ENCODE measurements at regions not wholly inside any gene's neighbourhood (a gene's known extent, or its start where the extent isn't known, plus 50 kb on each side); places are given as distances from the start of the nearest gene placed in this dataset.

DNA sequence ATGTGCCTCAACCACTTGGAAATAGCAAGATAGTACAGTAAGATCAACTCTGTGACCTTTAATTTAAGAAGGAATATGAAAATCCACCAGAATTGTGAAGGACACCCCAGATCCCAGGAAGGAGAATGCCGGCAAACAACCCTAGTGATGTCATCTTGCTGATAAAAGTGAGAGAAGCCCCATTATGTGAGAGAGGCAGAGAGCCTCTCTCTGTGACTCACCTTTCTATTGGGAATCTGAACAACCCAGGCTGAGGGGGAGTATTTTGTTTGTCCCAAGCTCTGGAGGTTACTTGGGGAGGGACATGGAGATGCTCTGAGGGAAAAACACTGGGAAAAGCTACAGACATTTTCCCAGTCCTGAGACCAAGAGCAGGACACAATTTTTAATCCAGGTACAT lies 188.3 kb upstream of the FERMT1 start:
- Histone ChIP-seq H3K4me1 (no peaks in the 10 kb centered on the region), H3K27me3 (replicated peaks; ENCODE audit: control insufficient read depth, insufficient read depth, low read length) (no peaks in the 10 kb centered on the region), H3K4me3 (ENCODE audit: low read depth, low read length) (no peak overlapping the region), H3K9me3 (peaks cover 10% of the 10 kb centered on the region), H3K36me3 (ENCODE audit: control insufficient read depth, insufficient read depth, low read length) (no peaks in the 10 kb centered on the region)
- Mint-ChIP-seq H3K36me3 (ENCODE audit: insufficient read depth, unreplicated experiment) (no peaks in the 10 kb centered on the region), H3K4me3 (ENCODE audit: unreplicated experiment) (no peak overlapping the region), H3K9me3 (ENCODE audit: unreplicated experiment) (no peaks in the 10 kb centered on the region), H3K27ac (ENCODE audit: unreplicated experiment) (no peak overlapping the region), H3K27me3 (ENCODE audit: insufficient read depth, unreplicated experiment) (peaks cover 12% of the 10 kb centered on the region), H3K4me1 (ENCODE audit: low read depth, unreplicated experiment) (no peaks in the 10 kb centered on the region)
- no TSS peak for BruUV-seq (replicated peaks)
- DNase-seq = no peak
- intact Hi-C loops (cut with micrococcal nuclease; ENCODE audit: unreplicated experiment) = no loop called here
- ChIA-PET POLR2A (no interaction called here), CTCF (no interaction called here)
- TF ChIP-seq, protein P1, sequence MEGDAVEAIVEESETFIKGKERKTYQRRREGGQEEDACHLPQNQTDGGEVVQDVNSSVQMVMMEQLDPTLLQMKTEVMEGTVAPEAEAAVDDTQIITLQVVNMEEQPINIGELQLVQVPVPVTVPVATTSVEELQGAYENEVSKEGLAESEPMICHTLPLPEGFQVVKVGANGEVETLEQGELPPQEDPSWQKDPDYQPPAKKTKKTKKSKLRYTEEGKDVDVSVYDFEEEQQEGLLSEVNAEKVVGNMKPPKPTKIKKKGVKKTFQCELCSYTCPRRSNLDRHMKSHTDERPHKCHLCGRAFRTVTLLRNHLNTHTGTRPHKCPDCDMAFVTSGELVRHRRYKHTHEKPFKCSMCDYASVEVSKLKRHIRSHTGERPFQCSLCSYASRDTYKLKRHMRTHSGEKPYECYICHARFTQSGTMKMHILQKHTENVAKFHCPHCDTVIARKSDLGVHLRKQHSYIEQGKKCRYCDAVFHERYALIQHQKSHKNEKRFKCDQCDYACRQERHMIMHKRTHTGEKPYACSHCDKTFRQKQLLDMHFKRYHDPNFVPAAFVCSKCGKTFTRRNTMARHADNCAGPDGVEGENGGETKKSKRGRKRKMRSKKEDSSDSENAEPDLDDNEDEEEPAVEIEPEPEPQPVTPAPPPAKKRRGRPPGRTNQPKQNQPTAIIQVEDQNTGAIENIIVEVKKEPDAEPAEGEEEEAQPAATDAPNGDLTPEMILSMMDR (IDR thresholded peaks at IDR 0.05; ENCODE audit: insufficient read depth in 1 of 2, low read depth in 1 of 2, low read length in 1 of 2, severe bottlenecking in 1 of 2, unreplicated experiment in 1 of 2) = no peak

DNA sequence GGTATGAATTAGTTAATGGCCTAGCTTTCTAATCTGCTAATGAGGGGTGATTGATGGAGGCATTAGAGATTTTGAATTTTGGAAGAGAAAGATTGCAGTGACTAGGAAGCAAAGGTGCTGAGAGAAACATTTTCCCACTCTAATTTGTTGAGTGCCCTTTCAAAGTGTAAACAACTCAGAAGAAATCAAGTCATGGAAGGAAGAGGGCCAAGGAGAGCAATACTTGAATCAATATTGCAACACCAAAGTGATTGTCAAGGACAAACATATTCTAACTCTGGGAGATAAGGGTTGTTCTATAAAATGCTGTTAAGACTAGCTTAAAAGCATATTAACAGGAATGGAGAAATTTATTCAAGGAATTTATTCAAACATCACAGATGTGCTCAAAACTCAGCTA lies 182.7 kb upstream of the FERMT1 start:
- Mint-ChIP-seq H3K9me3 (ENCODE audit: unreplicated experiment) (no peaks in the 10 kb centered on the region), H3K27me3 (ENCODE audit: insufficient read depth, unreplicated experiment) (peaks cover 9% of the 10 kb centered on the region), H3K27ac (ENCODE audit: unreplicated experiment) (no peak overlapping the region), H3K36me3 (ENCODE audit: insufficient read depth, unreplicated experiment) (no peaks in the 10 kb centered on the region), H3K4me3 (ENCODE audit: unreplicated experiment) (no peak overlapping the region), H3K4me1 (ENCODE audit: low read depth, unreplicated experiment) (no peaks in the 10 kb centered on the region)
- ChIA-PET CTCF (no interaction called here), POLR2A (no interaction called here)
- Histone ChIP-seq H3K36me3 (ENCODE audit: control insufficient read depth, insufficient read depth, low read length) (no peaks in the 10 kb centered on the region), H3K4me3 (ENCODE audit: low read depth, low read length) (no peak overlapping the region), H3K4me1 (no peaks in the 10 kb centered on the region), H3K27me3 (replicated peaks; ENCODE audit: control insufficient read depth, insufficient read depth, low read length) (no peaks in the 10 kb centered on the region), H3K9me3 (no peaks in the 10 kb centered on the region)
- no TSS peak for BruUV-seq (replicated peaks)
- TF ChIP-seq, protein P1 (IDR thresholded peaks at IDR 0.05; ENCODE audit: insufficient read depth in 1 of 2, low read depth in 1 of 2, low read length in 1 of 2, severe bottlenecking in 1 of 2, unreplicated experiment in 1 of 2) = no peak
- intact Hi-C loops (cut with micrococcal nuclease; ENCODE audit: unreplicated experiment) = no loop called here
- no peak for DNase-seq

DNA sequence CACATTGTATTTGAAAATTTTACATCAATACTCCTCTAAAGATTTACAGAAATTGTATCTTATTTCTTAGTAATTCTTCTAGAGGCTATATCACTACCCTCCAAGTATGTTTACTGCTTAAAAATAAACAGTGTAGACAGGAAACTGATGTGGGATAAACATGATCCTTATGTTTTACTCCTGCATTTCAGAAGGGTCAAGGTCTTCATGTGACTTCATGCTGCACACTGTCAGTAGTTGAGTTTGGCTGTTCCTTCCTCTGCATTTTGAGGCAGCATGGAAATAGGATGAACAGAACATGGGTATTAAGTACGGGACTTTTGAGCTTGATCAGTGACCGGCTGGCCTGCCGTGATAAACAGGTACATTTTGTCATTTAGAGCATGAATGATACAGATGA lies 179.2 kb upstream of the FERMT1 start:
- Mint-ChIP-seq H3K36me3 (ENCODE audit: insufficient read depth, unreplicated experiment) (no peaks in the 10 kb centered on the region), H3K9me3 (ENCODE audit: unreplicated experiment) (no peaks in the 10 kb centered on the region), H3K4me1 (ENCODE audit: low read depth, unreplicated experiment) (no peaks in the 10 kb centered on the region), H3K27ac (ENCODE audit: unreplicated experiment) (no peak overlapping the region), H3K4me3 (ENCODE audit: unreplicated experiment) (no peak overlapping the region), H3K27me3 (ENCODE audit: insufficient read depth, unreplicated experiment) (no peaks in the 10 kb centered on the region)
- ChIA-PET CTCF (no interaction called here), POLR2A (no interaction called here)
- no peaks in the 10 kb centered on the region for H3K4me1 ChIP-seq
- no peak overlapping the region for H3K4me3 ChIP-seq (ENCODE audit: low read depth, low read length)
- BruUV-seq (replicated peaks) = no TSS peak
- no peaks in the 10 kb centered on the region for H3K9me3 ChIP-seq
- no peaks in the 10 kb centered on the region for H3K27me3 ChIP-seq (replicated peaks; ENCODE audit: control insufficient read depth, insufficient read depth, low read length)
- H3K36me3 ChIP-seq (ENCODE audit: control insufficient read depth, insufficient read depth, low read length) = no peaks in the 10 kb centered on the region
- no peak for DNase-seq
- intact Hi-C loops (cut with micrococcal nuclease; ENCODE audit: unreplicated experiment) = no loop called here
- TF ChIP-seq, protein P1 (IDR thresholded peaks at IDR 0.05; ENCODE audit: insufficient read depth in 1 of 2, low read depth in 1 of 2, low read length in 1 of 2, severe bottlenecking in 1 of 2, unreplicated experiment in 1 of 2) = no peak
